A549 (cell line): ENCODE measurements at regions not wholly inside any gene's neighbourhood (a gene's known extent, or its start where the extent isn't known, plus 50 kb on each side); places are given as distances from the start of the nearest gene placed in this dataset.

Source experiments
- ATAC-seq, 2 experiments: fragments of 200-7000 bp in 1 of 2; fragments of >200 bp in 1 of 2; cut with Nextera tagmentation in 1 of 2; cut with Tn5 transposase in 1 of 2; 3 replicates each; pipeline versions ENCODE4 v1.8.0 to v1.9.1; 2018 to 2020; ENCODE audit warnings: mild to moderate bottlenecking in 1 of 2, moderate library complexity in 1 of 2
- CTCF ChIA-PET: fragments of 300-600 bp; sonication (Branson Sonifier 250); formaldehyde crosslinking; extraction: SDS; loops from one replicate; lab custom pipeline; 2021; ENCODE audit warnings: antibody characterized with exemption, inconsistent platforms; lab: Yijun Ruan, JAX
- POLR2A ChIA-PET: fragments of 350-600 bp; formaldehyde crosslinking; extraction: SDS; loops from one replicate; lab custom pipeline; 2021; ENCODE audit warnings: antibody characterized with exemption, inconsistent platforms; lab: Yijun Ruan, JAX
- DNase-seq, 2 experiments: peaks; one replicate each; pipeline versions ENCODE4 v3.0.0 to v3.0.0-alpha.2; 2011 to 2016; ENCODE audit warnings: low read depth in 1 of 2, low spot score in 1 of 2
- FAIRE-seq: peaks from 2 replicates; lab custom pipeline; 2011; peaks lifted over from hg19 to GRCh38; lab: Jason Lieb, UNC
- H3K27ac ChIP-seq, 2 experiments: fragments of >200 bp; sonication (Bioruptor Twin); formaldehyde crosslinking; 3 replicates each; pipeline ENCODE4 v1.5.1; 2016 to 2017
- H3K4me1 ChIP-seq: fragments of >200 bp; sonication (Bioruptor Twin); formaldehyde crosslinking; 3 replicates; pipeline ENCODE4 v1.6.1; 2016
- H3K4me2 ChIP-seq: fragments of >200 bp; sonication (Bioruptor Twin); formaldehyde crosslinking; 3 replicates; pipeline ENCODE4 v1.6.1; 2016
- H3K4me3 ChIP-seq: fragments of >200 bp; sonication (Bioruptor Twin); formaldehyde crosslinking; 3 replicates; pipeline ENCODE4 v1.5.1; 2016
- H3K9me3 ChIP-seq: fragments of >200 bp; sonication (Bioruptor Twin); formaldehyde crosslinking; 3 replicates; pipeline ENCODE4 v1.6.1; 2016
- BHLHE40 ChIP-seq: IDR thresholded peaks from 2 replicates; pipeline ENCODE4 v1.6.1; 2012; ENCODE audit warnings: low read depth, low read length, inconsistent platforms
- EHF ChIP-seq: fragments of 250-450 bp; sonication (Bioruptor Pico); IDR thresholded peaks from 2 replicates; pipeline ENCODE4 v1.5.0; 2020; ENCODE audit warnings: mild to moderate bottlenecking
- ESRRA ChIP-seq: fragments of 150-350 bp; IDR thresholded peaks from 2 replicates; pipeline ENCODE4 v1.6.1; 2014; ENCODE audit warnings: mild to moderate bottlenecking, low read length, borderline replicate concordance
- FOSB ChIP-seq: fragments of 250-450 bp; sonication (Bioruptor Pico); IDR thresholded peaks from 2 replicates; pipeline ENCODE4 v1.5.0; 2020; ENCODE audit warnings: mild to moderate bottlenecking, moderate library complexity
- HOXA7 ChIP-seq: fragments of 250-450 bp; sonication (Bioruptor Pico); IDR thresholded peaks from 2 replicates; pipeline ENCODE4 v1.5.0; 2020; ENCODE audit warnings: mild to moderate bottlenecking, moderate library complexity
- HOXB13 ChIP-seq: fragments of 250-450 bp; sonication (Bioruptor Pico); IDR thresholded peaks from 2 replicates; pipeline ENCODE4 v1.5.0; 2020; ENCODE audit warnings: low read depth, mild to moderate bottlenecking, moderate library complexity
- HOXB5 ChIP-seq: fragments of 250-450 bp; sonication (Bioruptor Pico); IDR thresholded peaks from 2 replicates; pipeline ENCODE4 v1.5.0; 2020; ENCODE audit warnings: mild to moderate bottlenecking, moderate library complexity
- MYC ChIP-seq: IDR thresholded peaks from 2 replicates; pipeline ENCODE4 v1.6.1; 2012; ENCODE audit warnings: mild to moderate bottlenecking, inconsistent platforms, low read length, improper control_type of control experiment, borderline replicate concordance
- NFE2L2 ChIP-seq: fragments of 150-350 bp; conservative IDR thresholded peaks from 2 replicates; pipeline ENCODE4 v1.6.1; 2014; ENCODE audit warnings: low read length
- NPAS2 ChIP-seq: fragments of 250-450 bp; sonication (Bioruptor Pico); IDR thresholded peaks from 2 replicates; pipeline ENCODE4 v1.8.0; 2022; ENCODE audit warnings: mild to moderate bottlenecking, moderate library complexity, borderline replicate concordance
- POLR2AphosphoS2 ChIP-seq: conservative IDR thresholded peaks from 2 replicates; pipeline ENCODE4 v1.6.1; 2012; ENCODE audit warnings: low read length, improper control_type of control experiment, inconsistent platforms
- RNF2 ChIP-seq: fragments of 200-600 bp; sonication (generic); IDR thresholded peaks from 2 replicates; pipeline ENCODE4 v1.6.1; 2016; ENCODE audit warnings: low read depth, mild to moderate bottlenecking, antibody characterized with exemption, moderate library complexity, borderline replicate concordance
- SREBF2 ChIP-seq: fragments of 450-650 bp; IDR thresholded peaks from 2 replicates; pipeline ENCODE4 v1.6.1; 2014; ENCODE audit warnings: mild to moderate bottlenecking, moderate library complexity
- ZC3H11A ChIP-seq: fragments of 450-650 bp; IDR thresholded peaks from 2 replicates; pipeline ENCODE4 v1.6.1; 2014; ENCODE audit warnings: antibody characterized with exemption, mild to moderate bottlenecking
- WGBS: methylation state at CpG from one replicate; pipeline ENCODE4 v1.1.6; 2017; ENCODE audit errors: missing lambda C conversion rate; 5-methylcytosine and 5-hydroxymethylcytosine counted together
- TF ChIP-seq, protein P1 (sequence below): IDR thresholded peaks from 2 replicates; pipeline ENCODE4 v1.6.1; 2012; ENCODE audit warnings: low read depth, borderline replicate concordance
- TF ChIP-seq, protein P2 (sequence below): IDR thresholded peaks from 2 replicates; pipeline ENCODE4 v1.6.1; 2012
- TF ChIP-seq, protein P3 (sequence below): fragments of 250-450 bp; sonication (Bioruptor Pico); IDR thresholded peaks from 2 replicates; pipeline ENCODE4 v1.5.0; 2021; ENCODE audit warnings: mild to moderate bottlenecking, moderate library complexity, borderline replicate concordance
- TF ChIP-seq, protein P4 (sequence below): fragments of >200 bp; sonication (Bioruptor Twin); formaldehyde crosslinking; IDR thresholded peaks from 2 replicates; pipeline ENCODE4 v1.6.1; 2016
- TF ChIP-seq, protein P5 (sequence below): fragments of >200 bp; sonication (Bioruptor Twin); formaldehyde crosslinking; IDR thresholded peaks from 3 replicates; pipeline ENCODE4 v1.6.1; 2016

DNA sequence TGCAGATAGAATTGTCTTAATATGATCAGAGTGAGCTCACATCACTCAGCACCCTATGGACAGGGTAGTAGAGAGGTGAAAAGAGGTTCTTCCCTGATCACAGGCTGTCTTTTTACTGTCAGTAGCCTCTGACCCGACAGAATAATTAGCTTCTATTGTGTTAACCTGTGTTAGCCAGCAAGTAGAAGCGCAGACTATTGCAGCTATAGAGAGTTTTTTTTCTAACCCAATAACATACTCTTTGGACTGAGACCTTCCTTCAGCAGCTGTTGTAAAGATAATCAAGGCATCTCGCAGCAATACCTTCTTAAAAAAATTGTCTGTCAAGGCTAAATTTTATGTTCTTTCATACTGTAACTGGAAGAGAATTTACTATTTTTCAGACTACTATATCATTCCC is 670.4 kb downstream of the ADCYAP1 start:
- no peak for FAIRE-seq

DNA sequence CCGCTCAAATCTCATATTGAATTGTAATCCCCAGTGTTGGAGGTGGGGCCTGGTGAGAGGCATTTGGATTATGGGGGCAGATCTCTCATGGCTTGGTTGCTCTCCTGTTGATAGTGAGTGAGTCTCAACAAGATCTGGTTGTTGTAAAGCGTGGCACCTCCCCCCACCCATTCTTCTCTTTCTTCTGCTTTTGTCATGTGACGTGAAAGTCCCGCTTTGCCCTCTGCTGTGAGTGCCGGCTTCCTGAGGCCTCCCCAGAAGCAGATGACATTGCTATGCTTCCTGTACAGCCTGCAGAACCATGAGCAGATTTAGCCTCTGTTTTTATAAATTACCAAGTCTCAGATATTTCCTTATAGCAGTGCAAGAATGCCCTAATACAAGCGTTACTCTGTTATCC is 673.8 kb downstream of the ADCYAP1 start:
- Histone ChIP-seq H3K4me2 (no peak overlapping the region), H3K4me1 (no peaks in the 10 kb centered on the region), H3K4me3 (no peak overlapping the region), H3K9me3 (no peaks in the 10 kb centered on the region), H3K27ac (no peak overlapping the region)
- 48% methylated on average over 6 of the region's 6 CpGs for WGBS
- FAIRE-seq (no peak), DNase-seq (no peak), ATAC-seq (no peak)
- ChIA-PET CTCF (no interaction called here), POLR2A (no interaction called here)
- TF ChIP-seq NFE2L2 (no peak), RNF2 (no peak), ZC3H11A (no peak), NPAS2 (no peak), MYC (no peak)
- TF ChIP-seq, protein P1, sequence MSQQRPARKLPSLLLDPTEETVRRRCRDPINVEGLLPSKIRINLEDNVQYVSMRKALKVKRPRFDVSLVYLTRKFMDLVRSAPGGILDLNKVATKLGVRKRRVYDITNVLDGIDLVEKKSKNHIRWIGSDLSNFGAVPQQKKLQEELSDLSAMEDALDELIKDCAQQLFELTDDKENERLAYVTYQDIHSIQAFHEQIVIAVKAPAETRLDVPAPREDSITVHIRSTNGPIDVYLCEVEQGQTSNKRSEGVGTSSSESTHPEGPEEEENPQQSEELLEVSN, result no peak

More for the DNA sequence above, 670.4 kb downstream of the ADCYAP1 start:
- ATAC-seq (no peak), DNase-seq (no peak)
- WGBS, result 7% methylated on average over 3 of the region's 3 CpGs
- H3K9me3 ChIP-seq, result no peaks in the 10 kb centered on the region
- POLR2A ChIA-PET, result no interaction called here
- H3K4me2 ChIP-seq, result no peak overlapping the region
- CTCF ChIA-PET, result interaction anchor here (0.7 kb wide), 1 partner anchor 11 kb away, joined by 3 read pairs; no protein-coding TSS in a partner anchor
- no peak overlapping the region for H3K27ac ChIP-seq
- TF ChIP-seq EHF, result no peak
- no peak for TF ChIP-seq RNF2
- TF ChIP-seq, protein P2, sequence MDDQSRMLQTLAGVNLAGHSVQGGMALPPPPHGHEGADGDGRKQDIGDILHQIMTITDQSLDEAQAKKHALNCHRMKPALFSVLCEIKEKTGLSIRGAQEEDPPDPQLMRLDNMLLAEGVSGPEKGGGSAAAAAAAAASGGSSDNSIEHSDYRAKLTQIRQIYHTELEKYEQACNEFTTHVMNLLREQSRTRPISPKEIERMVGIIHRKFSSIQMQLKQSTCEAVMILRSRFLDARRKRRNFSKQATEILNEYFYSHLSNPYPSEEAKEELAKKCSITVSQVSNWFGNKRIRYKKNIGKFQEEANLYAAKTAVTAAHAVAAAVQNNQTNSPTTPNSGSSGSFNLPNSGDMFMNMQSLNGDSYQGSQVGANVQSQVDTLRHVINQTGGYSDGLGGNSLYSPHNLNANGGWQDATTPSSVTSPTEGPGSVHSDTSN, result no peak
- TF ChIP-seq, protein P1, result no peak
- TF ChIP-seq HOXA7 (CRISPR knock-in tag), result no peak
- TF ChIP-seq HOXB13, result no peak
- no peak overlapping the region for H3K4me3 ChIP-seq
- no peaks in the 10 kb centered on the region for H3K4me1 ChIP-seq

DNA sequence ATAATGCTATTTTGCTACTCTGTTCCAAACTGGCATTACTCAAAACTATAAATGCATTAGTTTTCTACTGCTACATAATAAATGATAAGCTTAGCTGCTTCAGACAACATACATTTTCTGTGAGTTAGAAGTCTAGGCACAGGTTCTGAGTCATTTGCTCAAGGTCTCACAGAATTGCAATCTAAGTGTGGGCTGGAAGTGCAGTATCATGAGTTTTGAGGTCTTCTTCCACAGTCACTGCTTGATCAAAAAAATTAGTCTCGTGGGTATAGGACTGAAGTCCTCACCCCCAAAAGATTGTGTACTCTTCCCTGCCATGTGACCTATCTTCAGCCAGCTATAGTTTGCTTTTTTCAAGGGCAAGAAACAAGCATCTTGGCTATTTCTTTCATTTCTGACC is 676.9 kb downstream of the ADCYAP1 start:
- no peak for FAIRE-seq
- H3K27ac ChIP-seq, result no peak overlapping the region
- H3K4me1 ChIP-seq, result no peaks in the 10 kb centered on the region
- 4% methylated on average over 1 of the region's 1 CpG for WGBS
- POLR2A ChIA-PET, result no interaction called here
- ATAC-seq, result no peak
- TF ChIP-seq ESRRA (no peak), HOXB5 (CRISPR knock-in tag) (no peak), RNF2 (no peak), FOSB (CRISPR knock-in tag) (no peak), NFE2L2 (no peak), SREBF2 (no peak), BHLHE40 (no peak), POLR2AphosphoS2 (no peak)
- TF ChIP-seq, protein P3, sequence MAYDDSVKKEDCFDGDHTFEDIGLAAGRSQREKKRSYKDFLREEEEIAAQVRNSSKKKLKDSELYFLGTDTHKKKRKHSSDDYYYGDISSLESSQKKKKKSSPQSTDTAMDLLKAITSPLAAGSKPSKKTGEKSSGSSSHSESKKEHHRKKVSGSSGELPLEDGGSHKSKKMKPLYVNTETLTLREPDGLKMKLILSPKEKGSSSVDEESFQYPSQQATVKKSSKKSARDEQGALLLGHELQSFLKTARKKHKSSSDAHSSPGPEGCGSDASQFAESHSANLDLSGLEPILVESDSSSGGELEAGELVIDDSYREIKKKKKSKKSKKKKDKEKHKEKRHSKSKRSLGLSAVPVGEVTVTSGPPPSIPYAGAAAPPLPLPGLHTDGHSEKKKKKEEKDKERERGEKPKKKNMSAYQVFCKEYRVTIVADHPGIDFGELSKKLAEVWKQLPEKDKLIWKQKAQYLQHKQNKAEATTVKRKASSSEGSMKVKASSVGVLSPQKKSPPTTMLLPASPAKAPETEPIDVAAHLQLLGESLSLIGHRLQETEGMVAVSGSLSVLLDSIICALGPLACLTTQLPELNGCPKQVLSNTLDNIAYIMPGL (CRISPR knock-in tag), result no peak
- TF ChIP-seq, protein P4, sequence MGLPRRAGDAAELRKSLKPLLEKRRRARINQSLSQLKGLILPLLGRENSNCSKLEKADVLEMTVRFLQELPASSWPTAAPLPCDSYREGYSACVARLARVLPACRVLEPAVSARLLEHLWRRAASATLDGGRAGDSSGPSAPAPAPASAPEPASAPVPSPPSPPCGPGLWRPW, result no peak
- TF ChIP-seq, protein P5, sequence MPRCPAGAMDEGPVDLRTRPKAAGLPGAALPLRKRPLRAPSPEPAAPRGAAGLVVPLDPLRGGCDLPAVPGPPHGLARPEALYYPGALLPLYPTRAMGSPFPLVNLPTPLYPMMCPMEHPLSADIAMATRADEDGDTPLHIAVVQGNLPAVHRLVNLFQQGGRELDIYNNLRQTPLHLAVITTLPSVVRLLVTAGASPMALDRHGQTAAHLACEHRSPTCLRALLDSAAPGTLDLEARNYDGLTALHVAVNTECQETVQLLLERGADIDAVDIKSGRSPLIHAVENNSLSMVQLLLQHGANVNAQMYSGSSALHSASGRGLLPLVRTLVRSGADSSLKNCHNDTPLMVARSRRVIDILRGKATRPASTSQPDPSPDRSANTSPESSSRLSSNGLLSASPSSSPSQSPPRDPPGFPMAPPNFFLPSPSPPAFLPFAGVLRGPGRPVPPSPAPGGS, result no peak
- H3K4me2 ChIP-seq, result no peak overlapping the region
- CTCF ChIA-PET, result interaction anchor here (0.7 kb wide), 1 partner anchor 569 kb away, joined by 3 read pairs; no protein-coding TSS in a partner anchor
- no peak for DNase-seq
- no peak overlapping the region for H3K4me3 ChIP-seq
- no peaks in the 10 kb centered on the region for H3K9me3 ChIP-seq
